Neuronal stem cell (in vitro differentiated cells): ENCODE measurements at regions not wholly inside any gene's neighbourhood (a gene's known extent, or its start where the extent isn't known, plus 50 kb on each side); places are given as distances from the start of the nearest gene placed in this dataset.

ENCODE experiments used
- DNase-seq: peaks from one replicate; pipeline ENCODE4 v3.0.0-alpha.2; 2013; ENCODE audit warnings: low spot score
- H2AFZ ChIP-seq: one replicate; pipeline ENCODE4 v1.6.1; 2013; ENCODE audit warnings: mild to moderate bottlenecking, low read length, inconsistent platforms
- H2AK5ac ChIP-seq: 2 replicates; pipeline ENCODE4 v1.6.1; 2013; ENCODE audit warnings: low read depth, mild to moderate bottlenecking, inconsistent platforms, low read length, moderate library complexity, mixed read lengths
- H2BK120ac ChIP-seq: 2 replicates; pipeline ENCODE4 v1.6.1; 2013; ENCODE audit warnings: low read depth, mild to moderate bottlenecking, inconsistent platforms, low read length, moderate library complexity, mixed read lengths
- H2BK12ac ChIP-seq: one replicate; pipeline ENCODE4 v1.6.1; 2013; ENCODE audit warnings: low read length, inconsistent platforms
- H2BK15ac ChIP-seq: 2 replicates; pipeline ENCODE4 v1.6.1; 2013; ENCODE audit warnings: mild to moderate bottlenecking, low read length, inconsistent platforms, mixed read lengths
- H2BK5ac ChIP-seq: one replicate; pipeline ENCODE4 v1.6.1; 2013; ENCODE audit warnings: inconsistent platforms, mild to moderate bottlenecking, low read length, moderate library complexity
- H3K14ac ChIP-seq: one replicate; pipeline ENCODE4 v1.6.1; 2013; ENCODE audit warnings: low read length, inconsistent platforms
- H3K18ac ChIP-seq: 2 replicates; pipeline ENCODE4 v1.6.1; 2013; ENCODE audit warnings: low read length, inconsistent platforms
- H3K23ac ChIP-seq: 2 replicates; pipeline ENCODE4 v1.6.1; 2013; ENCODE audit warnings: low read depth, mild to moderate bottlenecking, mixed read lengths, low read length, inconsistent platforms; ENCODE audit not compliant: poor library complexity
- H3K27ac ChIP-seq: replicated peaks from 3 replicates; pipeline ENCODE4 v1.5.1; 2013; ENCODE audit warnings: low read length, inconsistent platforms
- H3K27me3 ChIP-seq, 3 experiments: 2 replicates each; pipeline ENCODE4 v1.6.1; 2013; ENCODE audit warnings: low read length in 3 of 3, mild to moderate bottlenecking in 2 of 3, inconsistent platforms in 1 of 3, low read depth in 1 of 3, mixed read lengths in 1 of 3, moderate library complexity in 1 of 3; ENCODE audit not compliant: control insufficient read depth in 3 of 3, insufficient read depth in 3 of 3
- H3K36me3 ChIP-seq, 2 donors: replicated peaks in 1 of 2; 2 replicates each; pipeline ENCODE4 v1.6.1; 2013; ENCODE audit warnings: low read length in 2 of 2; ENCODE audit not compliant: control insufficient read depth in 2 of 2, insufficient read depth in 2 of 2
- H3K4ac ChIP-seq: 2 replicates; pipeline ENCODE4 v1.6.1; 2013; ENCODE audit warnings: inconsistent platforms, mild to moderate bottlenecking, low read length, moderate library complexity
- H3K4me1 ChIP-seq, 2 donors: 1 replicate in 1 of 2; 2 replicates in 1 of 2; pipeline ENCODE4 v1.6.1; 2013; ENCODE audit warnings: low read length in 2 of 2, low read depth in 1 of 2; ENCODE audit not compliant: control insufficient read depth in 2 of 2, insufficient read depth in 1 of 2
- H3K4me2 ChIP-seq: one replicate; pipeline ENCODE4 v1.6.1; 2013; ENCODE audit warnings: mild to moderate bottlenecking, low read length, inconsistent platforms; ENCODE audit not compliant: insufficient read depth, poor library complexity, severe bottlenecking
- H3K4me3 ChIP-seq, 2 donors: 2 replicates each; pipeline ENCODE4 v1.5.1; 2013; ENCODE audit warnings: low read length in 2 of 2, mild to moderate bottlenecking in 2 of 2, inconsistent platforms in 1 of 2, moderate library complexity in 1 of 2
- H3K79me1 ChIP-seq: one replicate; pipeline ENCODE4 v1.6.1; 2013; ENCODE audit warnings: low read depth, mild to moderate bottlenecking, inconsistent platforms, low read length, moderate library complexity
- H3K9ac ChIP-seq: one replicate; pipeline ENCODE4 v1.6.1; 2013; ENCODE audit warnings: mild to moderate bottlenecking, low read depth, low read length, inconsistent platforms; ENCODE audit not compliant: poor library complexity
- H3K9me3 ChIP-seq, 2 donors: replicated peaks in 1 of 2; 2 replicates each; pipeline versions ENCODE3 to v1.6.1; 2013; ENCODE audit warnings: low read length in 2 of 2, mild to moderate bottlenecking in 2 of 2, inconsistent platforms in 1 of 2, low read depth in 1 of 2, mixed read lengths in 1 of 2, moderate library complexity in 1 of 2; ENCODE audit not compliant: control insufficient read depth in 2 of 2, insufficient read depth in 1 of 2
- H4K8ac ChIP-seq: one replicate; pipeline ENCODE4 v1.6.1; 2013; ENCODE audit warnings: low read depth, mild to moderate bottlenecking, inconsistent platforms, low read length, moderate library complexity
- H4K91ac ChIP-seq: one replicate; pipeline ENCODE4 v1.6.1; 2013; ENCODE audit warnings: low read length, low read depth, mild to moderate bottlenecking, inconsistent platforms; ENCODE audit not compliant: poor library complexity
- whole genome bisulfite sequencing, 2 donors: extraction: QIAGEN DNeasy Blood & Tissue Kit; methylation state at CpG; one replicate each; pipeline ENCODE4 v1.1.7; 2013; ENCODE audit warnings: missing lambda C conversion rate in 2 of 2, mixed read lengths in 1 of 2; ENCODE audit not compliant: insufficient read length in 2 of 2, insufficient replicate concordance in 1 of 2; ENCODE audit errors: extremely low coverage in 2 of 2; 5-methylcytosine and 5-hydroxymethylcytosine counted together

DNA sequence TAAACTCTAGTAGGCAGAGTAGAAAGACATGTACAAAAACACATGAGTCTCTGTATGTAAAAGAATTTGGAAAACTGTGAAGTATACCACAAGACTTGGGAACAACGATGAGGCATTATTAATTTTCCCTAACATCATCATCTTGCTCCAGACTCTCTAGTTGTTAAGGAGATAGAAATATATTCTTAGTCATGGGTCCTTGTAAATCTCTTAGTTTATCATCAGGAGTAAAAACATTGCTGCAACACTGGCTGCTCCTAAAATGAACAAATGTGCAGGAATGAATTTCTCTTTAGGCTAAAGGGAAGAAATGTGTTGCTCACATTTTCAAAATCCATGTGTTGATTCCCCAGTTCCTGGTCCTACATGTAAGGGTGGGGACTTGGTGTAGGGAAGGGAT lies 384.6 kb downstream of the STIM2 start:
- no peak overlapping the region for H2BK12ac ChIP-seq
- H3K4ac ChIP-seq: no peak overlapping the region
- no CpG with 5 or more reads among the region's 1 CpG for WGBS, 2 donors
- no peak overlapping the region for H3K4me3 ChIP-seq
- no peak overlapping the region for H3K27ac ChIP-seq
- H3K14ac ChIP-seq: no peak overlapping the region
- no peak overlapping the region for H3K23ac ChIP-seq
- H2BK15ac ChIP-seq: no peak overlapping the region
- H2BK120ac ChIP-seq: no peak overlapping the region
- no peaks in the 10 kb centered on the region for H3K9me3 ChIP-seq
- H2BK5ac ChIP-seq: no peak overlapping the region
- H3K18ac ChIP-seq: no peak overlapping the region
- no peaks in the 10 kb centered on the region for H3K79me1 ChIP-seq
- no peak overlapping the region for H2AFZ ChIP-seq
- H4K91ac ChIP-seq: no peak overlapping the region
- H3K36me3 ChIP-seq: no peaks in the 10 kb centered on the region
- no peaks in the 10 kb centered on the region for H3K4me1 ChIP-seq
- H3K4me2 ChIP-seq: no peak overlapping the region
- no peak overlapping the region for H3K9ac ChIP-seq
- DNase-seq: no peak
- no peak overlapping the region for H4K8ac ChIP-seq
- H3K27me3 ChIP-seq: no peaks in the 10 kb centered on the region
- no peak overlapping the region for H2AK5ac ChIP-seq

DNA sequence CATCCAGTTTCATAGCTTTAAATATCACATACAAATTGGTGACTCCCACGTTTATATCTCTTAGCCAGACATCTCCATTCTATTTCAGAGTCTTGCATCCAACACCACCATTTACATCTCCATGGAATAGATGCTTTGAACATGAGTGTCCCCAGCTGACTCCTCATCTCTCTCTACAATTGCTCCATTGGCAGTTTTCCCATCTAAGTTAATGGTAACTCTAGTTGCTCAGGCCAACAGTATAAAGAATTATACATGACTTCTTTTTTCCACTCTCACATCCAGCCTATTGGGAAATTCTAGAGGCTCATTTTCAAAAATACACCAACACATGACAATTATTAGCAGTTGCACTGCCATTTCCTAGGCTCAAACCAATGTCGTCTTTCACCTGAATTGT lies 388.2 kb downstream of the STIM2 start:
- Histone ChIP-seq H3K4me3 (no peak overlapping the region), H2AFZ (no peak overlapping the region), H3K27me3 (no peaks in the 10 kb centered on the region), H3K4ac (no peak overlapping the region), H4K8ac (no peak overlapping the region), H2BK12ac (no peak overlapping the region), H3K4me2 (no peak overlapping the region), H3K36me3 (no peaks in the 10 kb centered on the region), H2BK15ac (no peak overlapping the region), H4K91ac (no peak overlapping the region), H3K23ac (no peak overlapping the region), H3K27ac (no peak overlapping the region), H2BK5ac (no peak overlapping the region), H2AK5ac (no peak overlapping the region), H3K18ac (no peak overlapping the region), H3K9ac (no peak overlapping the region), H3K9me3 (peaks cover 0 to 6% of the 10 kb centered on the region in 2 donors), H3K79me1 (no peaks in the 10 kb centered on the region), H3K4me1 (peaks cover 3 to 5% of the 10 kb centered on the region in 2 donors), H2BK120ac (no peak overlapping the region), H3K14ac (no peak overlapping the region)
- no CpG with 5 or more reads among the region's 2 CpGs for WGBS, 2 donors
- DNase-seq: no peak

DNA sequence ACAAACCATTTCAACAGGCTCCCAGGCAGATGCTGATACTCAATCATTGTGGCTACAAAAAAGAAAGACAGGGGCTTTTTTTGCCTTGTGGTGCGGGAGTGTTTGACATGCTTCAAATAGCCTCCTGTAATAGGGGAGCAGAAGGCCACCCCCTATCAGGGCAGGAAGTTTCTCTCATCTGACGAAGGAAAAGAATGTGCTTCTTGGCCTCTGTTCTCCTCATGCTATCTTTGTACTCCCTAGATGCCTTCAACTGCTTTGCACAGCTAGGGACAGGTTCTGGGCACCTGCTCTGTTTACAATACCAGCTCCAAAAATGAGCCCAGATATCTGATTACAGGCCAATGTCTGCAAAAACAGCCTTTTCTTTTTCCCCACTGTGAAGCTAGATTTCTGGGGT lies 391.1 kb downstream of the STIM2 start:
- H4K8ac ChIP-seq: no peak overlapping the region
- H2BK120ac ChIP-seq: no peak overlapping the region
- H3K4me3 ChIP-seq: no peak overlapping the region
- H2AK5ac ChIP-seq: no peak overlapping the region
- no peak overlapping the region for H3K14ac ChIP-seq
- H2AFZ ChIP-seq: peak overlapping the region; percentile 20
- H3K36me3 ChIP-seq: no peaks in the 10 kb centered on the region
- no peak overlapping the region for H3K4me2 ChIP-seq
- peaks cover 3 to 5% of the 10 kb centered on the region in 2 donors for H3K4me1 ChIP-seq
- no peak overlapping the region for H3K4ac ChIP-seq
- no peaks in the 10 kb centered on the region for H3K79me1 ChIP-seq
- peaks cover 0 to 6% of the 10 kb centered on the region in 2 donors for H3K9me3 ChIP-seq
- no peak overlapping the region for H3K27ac ChIP-seq
- WGBS, 2 donors: no CpG with 5 or more reads among the region's 2 CpGs
- no peak for DNase-seq
- no peaks in the 10 kb centered on the region for H3K27me3 ChIP-seq
- no peak overlapping the region for H2BK12ac ChIP-seq
- H4K91ac ChIP-seq: no peak overlapping the region
- H2BK5ac ChIP-seq: no peak overlapping the region
- no peak overlapping the region for H2BK15ac ChIP-seq
- H3K9ac ChIP-seq: no peak overlapping the region
- H3K18ac ChIP-seq: no peak overlapping the region
- H3K23ac ChIP-seq: no peak overlapping the region

DNA sequence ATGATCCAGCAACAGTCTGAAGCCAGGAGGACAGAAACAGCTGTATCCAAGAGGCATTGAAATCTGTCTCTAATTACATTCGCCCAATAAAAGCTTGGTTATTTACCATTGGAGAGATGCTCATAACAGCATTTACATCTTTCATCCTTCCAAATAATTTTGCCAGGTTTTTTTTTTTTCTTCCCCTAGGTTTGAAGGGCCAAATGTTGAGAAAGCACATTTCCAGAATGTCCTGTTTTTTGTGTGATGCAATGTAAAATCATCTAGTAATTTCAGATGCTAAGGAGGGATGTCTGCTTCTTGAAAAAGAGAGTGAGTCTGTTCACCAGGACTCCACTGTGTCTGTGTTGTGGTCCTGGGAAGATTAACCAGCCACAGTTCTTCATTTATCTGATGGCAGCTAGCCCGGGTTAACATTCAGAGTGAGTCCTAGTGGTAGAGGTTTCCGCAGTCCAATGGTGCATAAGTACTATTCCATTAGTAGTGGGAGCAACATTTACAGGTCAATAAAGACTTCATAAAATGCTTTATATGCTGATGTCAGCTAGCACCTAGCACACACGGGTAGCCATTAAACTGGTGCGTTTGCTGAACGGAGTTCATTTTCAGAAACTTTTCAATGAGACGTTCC lies 406.8 kb downstream of the STIM2 start:
- Histone ChIP-seq H4K91ac (no peak overlapping the region), H3K9me3 (no peaks in the 10 kb centered on the region), H3K27me3 (no peaks in the 10 kb centered on the region), H3K79me1 (no peaks in the 10 kb centered on the region), H3K4me2 (no peak overlapping the region), H3K18ac (no peak overlapping the region), H3K4me3 (no peak overlapping the region), H3K9ac (no peak overlapping the region), H3K36me3 (no peaks in the 10 kb centered on the region), H2BK120ac (no peak overlapping the region), H3K4me1 (peaks cover 0 to 4% of the 10 kb centered on the region in 2 donors), H3K23ac (no peak overlapping the region), H4K8ac (no peak overlapping the region), H2AFZ (no peak overlapping the region), H3K27ac (no peak overlapping the region), H2BK12ac (no peak overlapping the region), H2BK5ac (no peak overlapping the region), H2BK15ac (no peak overlapping the region), H3K14ac (no peak overlapping the region), H2AK5ac (no peak overlapping the region), H3K4ac (no peak overlapping the region)
- no peak for DNase-seq
- WGBS, 2 donors: no CpG with 5 or more reads among the region's 7 CpGs
